Osteocyte (in vitro differentiated cells): ENCODE measurements at regions not wholly inside any gene's neighbourhood (a gene's known extent, or its start where the extent isn't known, plus 50 kb on each side); places are given as distances from the start of the nearest gene placed in this dataset.

Source experiments
- DNase-seq: peaks from one replicate; pipeline ENCODE4 v3.0.0; 2021; ENCODE audit warnings: mixed read lengths; ENCODE audit not compliant: unreplicated experiment; ENCODE audit errors: extremely low spot score
- H3K27ac Mint-ChIP-seq: one replicate; pipeline ENCODE4 v1.8.0; 2021; ENCODE audit warnings: mild to moderate bottlenecking, mixed read lengths; ENCODE audit not compliant: unreplicated experiment
- H3K27me3 Mint-ChIP-seq: one replicate; pipeline ENCODE4 v1.8.0; 2021; ENCODE audit warnings: mixed read lengths; ENCODE audit not compliant: unreplicated experiment
- H3K36me3 Mint-ChIP-seq: one replicate; pipeline ENCODE4 v1.8.0; 2021; ENCODE audit warnings: mixed read lengths; ENCODE audit not compliant: unreplicated experiment
- H3K4me1 Mint-ChIP-seq: one replicate; pipeline ENCODE4 v1.8.0; 2021; ENCODE audit warnings: mixed read lengths; ENCODE audit not compliant: unreplicated experiment
- H3K4me3 Mint-ChIP-seq: one replicate; pipeline ENCODE4 v1.8.0; 2021; ENCODE audit warnings: mild to moderate bottlenecking, moderate library complexity, mixed read lengths; ENCODE audit not compliant: unreplicated experiment
- H3K9me3 Mint-ChIP-seq: one replicate; pipeline ENCODE4 v1.8.0; 2021; ENCODE audit warnings: mixed read lengths; ENCODE audit not compliant: unreplicated experiment
- CTCF ChIP-seq: fragments of 200-600 bp; sonication (generic); IDR thresholded peaks from 2 replicates; pipeline ENCODE4 v1.5.0; 2021; ENCODE audit warnings: antibody characterized with exemption, mild to moderate bottlenecking, moderate library complexity

- no peak for DNase-seq
- TF ChIP-seq CTCF = no peak
- Mint-ChIP-seq H3K4me1 (no peaks in the 10 kb centered on the region), H3K27me3 (no peaks in the 10 kb centered on the region), H3K9me3 (peaks cover 13% of the 10 kb centered on the region), H3K4me3 (no peak overlapping the region), H3K36me3 (no peaks in the 10 kb centered on the region), H3K27ac (no peak overlapping the region)
Measured at GRCh38 chr13:80265348-80265747, 75.6 kb downstream of the SPRY2 start.

GRCh38 chr13:80263745-80264513 is 77.0 kb downstream of the SPRY2 start:
- no peak for TF ChIP-seq CTCF
- no peaks in the 10 kb centered on the region for H3K27me3 Mint-ChIP-seq
- H3K36me3 Mint-ChIP-seq = no peaks in the 10 kb centered on the region
- peaks cover 13% of the 10 kb centered on the region for H3K9me3 Mint-ChIP-seq
- no peaks in the 10 kb centered on the region for H3K4me1 Mint-ChIP-seq
- DNase-seq = no peak
- no peak overlapping the region for H3K4me3 Mint-ChIP-seq
- H3K27ac Mint-ChIP-seq = no peak overlapping the region

- H3K4me3 Mint-ChIP-seq = no peak overlapping the region
- no peak for TF ChIP-seq CTCF
- DNase-seq = no peak
- H3K27me3 Mint-ChIP-seq = no peaks in the 10 kb centered on the region
- no peaks in the 10 kb centered on the region for H3K4me1 Mint-ChIP-seq
- peaks cover 13% of the 10 kb centered on the region for H3K9me3 Mint-ChIP-seq
- no peak overlapping the region for H3K27ac Mint-ChIP-seq
- no peaks in the 10 kb centered on the region for H3K36me3 Mint-ChIP-seq
Measured at GRCh38 chr13:80262051-80262695, 78.8 kb downstream of the SPRY2 start.

GRCh38 chr13:80259159-80259558 is 81.8 kb downstream of the SPRY2 start:
- no peak for DNase-seq
- no peak for TF ChIP-seq CTCF
- Mint-ChIP-seq H3K36me3 (no peaks in the 10 kb centered on the region), H3K4me1 (no peaks in the 10 kb centered on the region), H3K4me3 (no peak overlapping the region), H3K9me3 (peaks cover 12% of the 10 kb centered on the region), H3K27me3 (no peaks in the 10 kb centered on the region), H3K27ac (no peak overlapping the region)

- no peaks in the 10 kb centered on the region for H3K4me1 Mint-ChIP-seq
- H3K36me3 Mint-ChIP-seq = no peaks in the 10 kb centered on the region
- no peak for TF ChIP-seq CTCF
- H3K27me3 Mint-ChIP-seq = no peaks in the 10 kb centered on the region
- DNase-seq = no peak
- H3K4me3 Mint-ChIP-seq = no peak overlapping the region
- H3K9me3 Mint-ChIP-seq = no peaks in the 10 kb centered on the region
- no peak overlapping the region for H3K27ac Mint-ChIP-seq
Measured at GRCh38 chr13:80256352-80256932, 84.5 kb downstream of the SPRY2 start.
